ENCODE measurements at regions not wholly inside any gene's neighbourhood (a gene's known extent, or its start where the extent isn't known, plus 50 kb on each side); places are given as distances from the start of the nearest gene placed in this dataset.

DNA sequence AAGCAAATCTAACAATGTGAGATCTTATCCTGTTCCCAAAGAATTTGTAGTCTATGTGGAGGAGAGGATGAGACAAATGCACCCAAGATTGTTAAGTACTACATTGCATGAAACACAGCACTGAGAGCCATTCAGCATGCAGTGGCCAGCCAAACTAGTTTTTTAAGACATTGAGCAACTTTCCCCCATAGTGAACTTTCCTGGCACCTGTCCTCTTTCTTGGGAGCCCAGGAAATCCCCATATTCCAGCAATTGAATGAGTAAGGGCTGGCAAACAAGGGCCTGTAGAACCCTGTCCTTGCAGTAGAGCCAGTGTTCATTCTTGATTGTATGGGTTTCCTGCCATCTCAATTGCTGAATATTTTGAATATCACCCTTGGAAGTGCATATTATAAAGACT, 58.8 kb upstream of the FIGN start:
- TF ChIP-seq, protein P1, sequence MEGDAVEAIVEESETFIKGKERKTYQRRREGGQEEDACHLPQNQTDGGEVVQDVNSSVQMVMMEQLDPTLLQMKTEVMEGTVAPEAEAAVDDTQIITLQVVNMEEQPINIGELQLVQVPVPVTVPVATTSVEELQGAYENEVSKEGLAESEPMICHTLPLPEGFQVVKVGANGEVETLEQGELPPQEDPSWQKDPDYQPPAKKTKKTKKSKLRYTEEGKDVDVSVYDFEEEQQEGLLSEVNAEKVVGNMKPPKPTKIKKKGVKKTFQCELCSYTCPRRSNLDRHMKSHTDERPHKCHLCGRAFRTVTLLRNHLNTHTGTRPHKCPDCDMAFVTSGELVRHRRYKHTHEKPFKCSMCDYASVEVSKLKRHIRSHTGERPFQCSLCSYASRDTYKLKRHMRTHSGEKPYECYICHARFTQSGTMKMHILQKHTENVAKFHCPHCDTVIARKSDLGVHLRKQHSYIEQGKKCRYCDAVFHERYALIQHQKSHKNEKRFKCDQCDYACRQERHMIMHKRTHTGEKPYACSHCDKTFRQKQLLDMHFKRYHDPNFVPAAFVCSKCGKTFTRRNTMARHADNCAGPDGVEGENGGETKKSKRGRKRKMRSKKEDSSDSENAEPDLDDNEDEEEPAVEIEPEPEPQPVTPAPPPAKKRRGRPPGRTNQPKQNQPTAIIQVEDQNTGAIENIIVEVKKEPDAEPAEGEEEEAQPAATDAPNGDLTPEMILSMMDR (optimal IDR thresholded peaks at IDR 0.05 in 1 of 3, IDR thresholded peaks at IDR 0.05 in 1 of 3, conservative IDR thresholded peaks at IDR 0.05 in 1 of 3; ENCODE audit: extremely low read depth in 1 of 3, insufficient read depth in 2 of 3, low read length in 3 of 3), result no peak
- TF ChIP-seq EZH2 (IDR thresholded peaks at IDR 0.05; ENCODE audit: low read length), result no peak
